Fibroblast of lung (primary cell): ENCODE measurements at regions not wholly inside any gene's neighbourhood (a gene's known extent, or its start where the extent isn't known, plus 50 kb on each side); places are given as distances from the start of the nearest gene placed in this dataset.

Source experiments
- EZH2 ChIP-seq: IDR thresholded peaks from 2 replicates; pipeline ENCODE4 v1.5.1; 2012; ENCODE audit warnings: low read length, control low read depth, mild to moderate bottlenecking; ENCODE audit errors: missing control alignments
- TF ChIP-seq, protein P1 (sequence below), 2 donors: IDR thresholded peaks in 1 of 2; conservative IDR thresholded peaks in 1 of 2; 1 replicate in 1 of 2; 2 replicates in 1 of 2; pipeline ENCODE4 v1.5.1; 2011 to 2012; ENCODE audit warnings: low read length in 2 of 2, control low read depth in 1 of 2, inconsistent platforms in 1 of 2, low read depth in 1 of 2, mild to moderate bottlenecking in 1 of 2

DNA sequence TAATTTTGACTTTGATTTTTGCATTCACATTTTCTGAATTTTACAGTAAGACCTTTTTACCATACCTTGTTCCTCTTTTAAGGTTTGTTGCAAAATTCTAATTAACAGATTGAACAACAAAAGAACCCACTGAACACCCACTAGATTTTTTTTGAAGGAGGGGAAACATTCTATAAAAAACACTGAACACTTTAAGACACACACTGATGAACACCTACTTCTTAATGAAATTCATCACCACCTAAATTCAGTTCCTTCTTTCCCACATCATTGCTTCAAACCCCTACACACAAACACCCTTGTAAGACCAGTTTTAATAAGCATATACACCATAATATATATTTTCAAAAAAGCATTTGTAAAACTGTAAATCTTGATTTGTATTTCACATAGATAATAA lies 559.0 kb upstream of the MEF2C start:
- TF ChIP-seq, protein P1, sequence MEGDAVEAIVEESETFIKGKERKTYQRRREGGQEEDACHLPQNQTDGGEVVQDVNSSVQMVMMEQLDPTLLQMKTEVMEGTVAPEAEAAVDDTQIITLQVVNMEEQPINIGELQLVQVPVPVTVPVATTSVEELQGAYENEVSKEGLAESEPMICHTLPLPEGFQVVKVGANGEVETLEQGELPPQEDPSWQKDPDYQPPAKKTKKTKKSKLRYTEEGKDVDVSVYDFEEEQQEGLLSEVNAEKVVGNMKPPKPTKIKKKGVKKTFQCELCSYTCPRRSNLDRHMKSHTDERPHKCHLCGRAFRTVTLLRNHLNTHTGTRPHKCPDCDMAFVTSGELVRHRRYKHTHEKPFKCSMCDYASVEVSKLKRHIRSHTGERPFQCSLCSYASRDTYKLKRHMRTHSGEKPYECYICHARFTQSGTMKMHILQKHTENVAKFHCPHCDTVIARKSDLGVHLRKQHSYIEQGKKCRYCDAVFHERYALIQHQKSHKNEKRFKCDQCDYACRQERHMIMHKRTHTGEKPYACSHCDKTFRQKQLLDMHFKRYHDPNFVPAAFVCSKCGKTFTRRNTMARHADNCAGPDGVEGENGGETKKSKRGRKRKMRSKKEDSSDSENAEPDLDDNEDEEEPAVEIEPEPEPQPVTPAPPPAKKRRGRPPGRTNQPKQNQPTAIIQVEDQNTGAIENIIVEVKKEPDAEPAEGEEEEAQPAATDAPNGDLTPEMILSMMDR (conservative IDR thresholded peaks at IDR 0.05 in 1 of 2, IDR thresholded peaks at IDR 0.05 in 1 of 2; ENCODE audit: low read depth in 1 of 2, low read length in 2 of 2) = no peak
- no peak for TF ChIP-seq EZH2
